ENCODE measurements at regions not wholly inside any gene's neighbourhood (a gene's known extent, or its start where the extent isn't known, plus 50 kb on each side); places are given as distances from the start of the nearest gene placed in this dataset.

- TF ChIP-seq CTCF (conservative IDR thresholded peaks at IDR 0.05; ENCODE audit: low read length), result no peak
- no peak for TF ChIP-seq EZH2phosphoT487 (IDR thresholded peaks at IDR 0.05; ENCODE audit: borderline replicate concordance, low read depth, low read length)
Measured at GRCh38 chr15:69760890-69761568, 308.4 kb downstream of the RPLP1 start.
